ENCODE measurements at regions not wholly inside any gene's neighbourhood (a gene's known extent, or its start where the extent isn't known, plus 50 kb on each side); places are given as distances from the start of the nearest gene placed in this dataset.

DNA sequence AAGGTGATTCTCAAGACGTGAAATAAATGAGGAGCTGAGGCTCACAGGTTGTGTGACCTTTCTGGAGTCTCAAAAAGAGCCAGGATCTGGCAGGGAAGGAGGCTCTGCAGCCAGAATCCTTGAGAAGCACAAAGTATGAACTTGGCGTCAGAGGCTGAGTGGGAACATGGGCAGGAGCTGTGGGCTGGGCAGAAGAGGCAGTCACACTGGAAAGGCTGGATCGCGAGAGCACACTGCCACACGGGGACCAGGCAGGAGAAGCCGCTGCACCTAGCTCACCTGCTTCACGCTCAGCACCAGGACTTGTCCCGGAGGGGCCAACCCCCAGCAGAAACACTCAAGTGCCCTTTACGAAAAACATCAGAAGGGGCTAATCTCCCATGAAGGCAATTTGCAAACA lies 535.0 kb downstream of the TNS3 start:
- H3K27ac ChIP-seq (ENCODE audit: low read depth), result no peak overlapping the region
- Mint-ChIP-seq H3K4me1 (peaks cover 13% of the 10 kb centered on the region; the same call in 2 of the 3 replicates), H3K27ac (no peak overlapping the region), H3K27me3 (ENCODE audit: insufficient read depth, low read depth, poor library complexity) (peaks cover 1% of the 10 kb centered on the region), H3K36me3 (ENCODE audit: low read depth) (no peaks in the 10 kb centered on the region), H3K4me3 (no peak overlapping the region), H3K9me3 (no peaks in the 10 kb centered on the region)
- peak overlapping the region; percentile 29; the same call in 1 of the 2 replicates for H2AFZ ChIP-seq
- H4K20me1 ChIP-seq (replicated peaks; ENCODE audit: insufficient read depth), result no peaks in the 10 kb centered on the region
- no peaks in the 10 kb centered on the region for H3F3A ChIP-seq (replicated peaks; ENCODE audit: low read depth)
- ATAC-seq, result peak; percentile 75
- TF ChIP-seq, protein P1, sequence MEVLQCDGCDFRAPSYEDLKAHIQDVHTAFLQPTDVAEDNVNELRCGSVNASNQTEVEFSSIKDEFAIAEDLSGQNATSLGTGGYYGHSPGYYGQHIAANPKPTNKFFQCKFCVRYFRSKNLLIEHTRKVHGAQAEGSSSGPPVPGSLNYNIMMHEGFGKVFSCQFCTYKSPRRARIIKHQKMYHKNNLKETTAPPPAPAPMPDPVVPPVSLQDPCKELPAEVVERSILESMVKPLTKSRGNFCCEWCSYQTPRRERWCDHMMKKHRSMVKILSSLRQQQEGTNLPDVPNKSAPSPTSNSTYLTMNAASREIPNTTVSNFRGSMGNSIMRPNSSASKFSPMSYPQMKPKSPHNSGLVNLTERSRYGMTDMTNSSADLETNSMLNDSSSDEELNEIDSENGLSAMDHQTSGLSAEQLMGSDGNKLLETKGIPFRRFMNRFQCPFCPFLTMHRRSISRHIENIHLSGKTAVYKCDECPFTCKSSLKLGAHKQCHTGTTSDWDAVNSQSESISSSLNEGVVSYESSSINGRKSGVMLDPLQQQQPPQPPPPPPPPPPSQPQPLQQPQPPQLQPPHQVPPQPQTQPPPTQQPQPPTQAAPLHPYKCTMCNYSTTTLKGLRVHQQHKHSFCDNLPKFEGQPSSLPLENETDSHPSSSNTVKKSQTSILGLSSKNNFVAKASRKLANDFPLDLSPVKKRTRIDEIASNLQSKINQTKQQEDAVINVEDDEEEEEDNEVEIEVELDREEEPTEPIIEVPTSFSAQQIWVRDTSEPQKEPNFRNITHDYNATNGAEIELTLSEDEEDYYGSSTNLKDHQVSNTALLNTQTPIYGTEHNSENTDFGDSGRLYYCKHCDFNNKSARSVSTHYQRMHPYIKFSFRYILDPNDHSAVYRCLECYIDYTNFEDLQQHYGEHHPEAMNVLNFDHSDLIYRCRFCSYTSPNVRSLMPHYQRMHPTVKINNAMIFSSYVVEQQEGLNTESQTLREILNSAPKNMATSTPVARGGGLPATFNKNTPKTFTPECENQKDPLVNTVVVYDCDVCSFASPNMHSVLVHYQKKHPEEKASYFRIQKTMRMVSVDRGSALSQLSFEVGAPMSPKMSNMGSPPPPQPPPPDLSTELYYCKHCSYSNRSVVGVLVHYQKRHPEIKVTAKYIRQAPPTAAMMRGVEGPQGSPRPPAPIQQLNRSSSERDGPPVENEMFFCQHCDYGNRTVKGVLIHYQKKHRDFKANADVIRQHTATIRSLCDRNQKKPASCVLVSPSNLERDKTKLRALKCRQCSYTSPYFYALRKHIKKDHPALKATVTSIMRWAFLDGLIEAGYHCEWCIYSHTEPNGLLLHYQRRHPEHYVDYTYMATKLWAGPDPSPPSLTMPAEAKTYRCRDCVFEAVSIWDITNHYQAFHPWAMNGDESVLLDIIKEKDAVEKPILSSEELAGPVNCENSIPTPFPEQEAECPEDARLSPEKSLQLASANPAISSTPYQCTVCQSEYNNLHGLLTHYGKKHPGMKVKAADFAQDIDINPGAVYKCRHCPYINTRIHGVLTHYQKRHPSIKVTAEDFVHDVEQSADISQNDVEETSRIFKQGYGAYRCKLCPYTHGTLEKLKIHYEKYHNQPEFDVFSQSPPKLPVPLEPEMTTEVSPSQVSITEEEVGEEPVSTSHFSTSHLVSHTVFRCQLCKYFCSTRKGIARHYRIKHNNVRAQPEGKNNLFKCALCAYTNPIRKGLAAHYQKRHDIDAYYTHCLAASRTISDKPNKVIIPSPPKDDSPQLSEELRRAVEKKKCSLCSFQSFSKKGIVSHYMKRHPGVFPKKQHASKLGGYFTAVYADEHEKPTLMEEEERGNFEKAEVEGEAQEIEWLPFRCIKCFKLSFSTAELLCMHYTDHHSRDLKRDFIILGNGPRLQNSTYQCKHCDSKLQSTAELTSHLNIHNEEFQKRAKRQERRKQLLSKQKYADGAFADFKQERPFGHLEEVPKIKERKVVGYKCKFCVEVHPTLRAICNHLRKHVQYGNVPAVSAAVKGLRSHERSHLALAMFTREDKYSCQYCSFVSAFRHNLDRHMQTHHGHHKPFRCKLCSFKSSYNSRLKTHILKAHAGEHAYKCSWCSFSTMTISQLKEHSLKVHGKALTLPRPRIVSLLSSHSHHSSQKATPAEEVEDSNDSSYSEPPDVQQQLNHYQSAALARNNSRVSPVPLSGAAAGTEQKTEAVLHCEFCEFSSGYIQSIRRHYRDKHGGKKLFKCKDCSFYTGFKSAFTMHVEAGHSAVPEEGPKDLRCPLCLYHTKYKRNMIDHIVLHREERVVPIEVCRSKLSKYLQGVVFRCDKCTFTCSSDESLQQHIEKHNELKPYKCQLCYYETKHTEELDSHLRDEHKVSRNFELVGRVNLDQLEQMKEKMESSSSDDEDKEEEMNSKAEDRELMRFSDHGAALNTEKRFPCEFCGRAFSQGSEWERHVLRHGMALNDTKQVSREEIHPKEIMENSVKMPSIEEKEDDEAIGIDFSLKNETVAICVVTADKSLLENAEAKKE (CRISPR knock-in tag; IDR thresholded peaks at IDR 0.05), result no peak
- TF ChIP-seq, protein P2, sequence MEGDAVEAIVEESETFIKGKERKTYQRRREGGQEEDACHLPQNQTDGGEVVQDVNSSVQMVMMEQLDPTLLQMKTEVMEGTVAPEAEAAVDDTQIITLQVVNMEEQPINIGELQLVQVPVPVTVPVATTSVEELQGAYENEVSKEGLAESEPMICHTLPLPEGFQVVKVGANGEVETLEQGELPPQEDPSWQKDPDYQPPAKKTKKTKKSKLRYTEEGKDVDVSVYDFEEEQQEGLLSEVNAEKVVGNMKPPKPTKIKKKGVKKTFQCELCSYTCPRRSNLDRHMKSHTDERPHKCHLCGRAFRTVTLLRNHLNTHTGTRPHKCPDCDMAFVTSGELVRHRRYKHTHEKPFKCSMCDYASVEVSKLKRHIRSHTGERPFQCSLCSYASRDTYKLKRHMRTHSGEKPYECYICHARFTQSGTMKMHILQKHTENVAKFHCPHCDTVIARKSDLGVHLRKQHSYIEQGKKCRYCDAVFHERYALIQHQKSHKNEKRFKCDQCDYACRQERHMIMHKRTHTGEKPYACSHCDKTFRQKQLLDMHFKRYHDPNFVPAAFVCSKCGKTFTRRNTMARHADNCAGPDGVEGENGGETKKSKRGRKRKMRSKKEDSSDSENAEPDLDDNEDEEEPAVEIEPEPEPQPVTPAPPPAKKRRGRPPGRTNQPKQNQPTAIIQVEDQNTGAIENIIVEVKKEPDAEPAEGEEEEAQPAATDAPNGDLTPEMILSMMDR (conservative IDR thresholded peaks at IDR 0.05; ENCODE audit: low read depth in 2 of 2), result peak in 1 of 2 experiments; percentile 8; a peak in 1 of 4 replicates
- no peaks in the 10 kb centered on the region for H3K27me3 ChIP-seq (ENCODE audit: insufficient read depth)
- H3K4me1 ChIP-seq (ENCODE audit: insufficient read depth), result 0 out of 2 replicates have a peak, but pooled peaks cover 3% of the 10 kb centered on the region
- H3K4me2 ChIP-seq, result no peak overlapping the region
- 0 out of 2 replicates have a peak, but pooled peaks cover 2% of the 10 kb centered on the region for H3K9me2 ChIP-seq (ENCODE audit: insufficient read depth)
- no peaks in the 10 kb centered on the region for H3K79me2 ChIP-seq (replicated peaks; ENCODE audit: insufficient read depth)
- H3K36me3 ChIP-seq (ENCODE audit: insufficient read depth), result no peaks in the 10 kb centered on the region
- DNase-seq (ENCODE audit: low spot score), result peak; percentile 7
- no peak overlapping the region for H3K4me3 ChIP-seq
